ENCODE measurements at regions not wholly inside any gene's neighbourhood (a gene's known extent, or its start where the extent isn't known, plus 50 kb on each side); places are given as distances from the start of the nearest gene placed in this dataset.
A peak's percentile ranks its signal among the peaks of the same experiment; 100 is the strongest.
"Not testable (repeated sequence)": the region's sequence is repeated elsewhere in the genome, so short reads cannot be mapped to it uniquely, and the experiment has no call there.

GRCh38 chr14:88985654-88986053 lies 161.2 kb downstream of the TTC8 start:
- DNase-seq (ENCODE audit: low spot score): no peak

- DNase-seq (ENCODE audit: low spot score): no peak
These were observed 161.8 kb downstream of the TTC8 start for GRCh38 chr14:88986146-88986841.

GRCh38 chr14:88986908-88987307 lies 162.5 kb downstream of the TTC8 start:
- not testable (repeated sequence) for DNase-seq (ENCODE audit: low spot score)

- DNase-seq (ENCODE audit: low spot score): no peak
These were observed 163.1 kb downstream of the TTC8 start for GRCh38 chr14:88987516-88987915.

GRCh38 chr14:88989911-88990310 lies 165.5 kb downstream of the TTC8 start:
- no peak for DNase-seq (ENCODE audit: low spot score)

GRCh38 chr14:88990856-88991255 lies 166.4 kb downstream of the TTC8 start:
- DNase-seq (ENCODE audit: low spot score): no peak

GRCh38 chr14:88992011-88992410 lies 167.6 kb downstream of the TTC8 start:
- no peak for DNase-seq (ENCODE audit: low spot score)

GRCh38 chr14:88993946-88994345 lies 169.5 kb downstream of the TTC8 start:
- no peak for DNase-seq (ENCODE audit: low spot score)

- DNase-seq (ENCODE audit: low spot score): no peak
These were observed 171.2 kb downstream of the TTC8 start for GRCh38 chr14:88995437-88996198.

GRCh38 chr14:88998027-88998426 lies 173.6 kb downstream of the TTC8 start:
- no peak for DNase-seq (ENCODE audit: low spot score)

- DNase-seq (ENCODE audit: low spot score): no peak
These were observed 174.7 kb downstream of the TTC8 start for GRCh38 chr14:88999137-88999536.

- peak; percentile 34 for DNase-seq (ENCODE audit: low spot score)
These were observed 175.8 kb downstream of the TTC8 start for GRCh38 chr14:89000007-89000942.

GRCh38 chr14:89004166-89004565 lies 179.7 kb downstream of the TTC8 start:
- DNase-seq (ENCODE audit: low spot score): no peak

GRCh38 chr14:89007906-89008305 lies 183.5 kb downstream of the TTC8 start:
- no peak for DNase-seq (ENCODE audit: low spot score)

GRCh38 chr14:89011355-89012281 lies 187.2 kb downstream of the TTC8 start:
- no peak for DNase-seq (ENCODE audit: low spot score)

- no peak for DNase-seq (ENCODE audit: low spot score)
These were observed 188.0 kb downstream of the TTC8 start for GRCh38 chr14:89012282-89013097.

- DNase-seq (ENCODE audit: low spot score): peak; percentile 76
These were observed 188.7 kb downstream of the TTC8 start for GRCh38 chr14:89013098-89013504.

- no peak for DNase-seq (ENCODE audit: low spot score)
These were observed 189.5 kb downstream of the TTC8 start for GRCh38 chr14:89013698-89014568.

- DNase-seq (ENCODE audit: low spot score): no peak
These were observed 190.1 kb downstream of the TTC8 start for GRCh38 chr14:89014569-89014850.

- DNase-seq (ENCODE audit: low spot score): no peak
These were observed 190.6 kb downstream of the TTC8 start for GRCh38 chr14:89015016-89015415.

Measured in iPS-NIHi11 (cell line).